Type B pancreatic cell (in vitro differentiated cells): ENCODE measurements at regions not wholly inside any gene's neighbourhood (a gene's known extent, or its start where the extent isn't known, plus 50 kb on each side); places are given as distances from the start of the nearest gene placed in this dataset.
"Not testable (repeated sequence)": the region's sequence is repeated elsewhere in the genome, so short reads cannot be mapped to it uniquely, and the experiment has no call there.

Experiments used
- DNase-seq: peaks from one replicate; pipeline ENCODE4 v3.0.0; 2021; ENCODE audit warnings: mixed read lengths; ENCODE audit not compliant: unreplicated experiment; ENCODE audit errors: extremely low spot score
- H3K27ac Mint-ChIP-seq: 2 replicates; pipeline ENCODE4 v1.8.0; 2021; ENCODE audit warnings: mild to moderate bottlenecking, mixed read lengths
- H3K27me3 Mint-ChIP-seq: 2 replicates; pipeline ENCODE4 v1.8.0; 2021; ENCODE audit warnings: mixed read lengths
- H3K36me3 Mint-ChIP-seq: 2 replicates; pipeline ENCODE4 v1.8.0; 2021; ENCODE audit warnings: mixed read lengths
- H3K4me1 Mint-ChIP-seq: one replicate; pipeline ENCODE4 v1.8.0; 2021; ENCODE audit warnings: mixed read lengths; ENCODE audit not compliant: unreplicated experiment
- H3K4me3 Mint-ChIP-seq: 2 replicates; pipeline ENCODE4 v1.8.0; 2021; ENCODE audit warnings: mild to moderate bottlenecking, mixed read lengths
- H3K9me3 Mint-ChIP-seq: 2 replicates; pipeline ENCODE4 v1.8.0; 2021; ENCODE audit warnings: mixed read lengths
- CTCF ChIP-seq: fragments of 200-600 bp; sonication (generic); conservative IDR thresholded peaks from 2 replicates; pipeline ENCODE4 v1.5.0; 2021; ENCODE audit warnings: antibody characterized with exemption, mild to moderate bottlenecking

GRCh38 chrX:6961286-6962005, 186.1 kb upstream of the STS start:
- peaks cover 4% of the 10 kb centered on the region for H3K36me3 Mint-ChIP-seq
- no peak overlapping the region for H3K4me3 Mint-ChIP-seq
- TF ChIP-seq CTCF = no peak
- no peak for DNase-seq
- H3K4me1 Mint-ChIP-seq = no peaks in the 10 kb centered on the region
- H3K27me3 Mint-ChIP-seq = no peaks in the 10 kb centered on the region
- H3K27ac Mint-ChIP-seq = no peak overlapping the region
- H3K9me3 Mint-ChIP-seq = peaks cover 13% of the 10 kb centered on the region

GRCh38 chrX:6959006-6959405, 188.5 kb upstream of the STS start:
- DNase-seq = no peak
- Mint-ChIP-seq H3K4me3 (no peak overlapping the region), H3K36me3 (peaks cover 4% of the 10 kb centered on the region), H3K9me3 (peaks cover 13% of the 10 kb centered on the region), H3K27ac (no peak overlapping the region), H3K4me1 (no peaks in the 10 kb centered on the region), H3K27me3 (no peaks in the 10 kb centered on the region)
- TF ChIP-seq CTCF = no peak

GRCh38 chrX:6954836-6955235, 192.7 kb upstream of the STS start:
- Mint-ChIP-seq H3K4me3 (no peak overlapping the region), H3K9me3 (peaks cover 13% of the 10 kb centered on the region), H3K36me3 (peaks cover 4% of the 10 kb centered on the region), H3K4me1 (no peaks in the 10 kb centered on the region), H3K27me3 (no peaks in the 10 kb centered on the region), H3K27ac (no peak overlapping the region)
- TF ChIP-seq CTCF = no peak
- no peak for DNase-seq

- H3K27me3 Mint-ChIP-seq = no peaks in the 10 kb centered on the region
- no peak for DNase-seq
- no peak overlapping the region for H3K27ac Mint-ChIP-seq
- H3K4me3 Mint-ChIP-seq = no peak overlapping the region
- H3K4me1 Mint-ChIP-seq = no peaks in the 10 kb centered on the region
- no peaks in the 10 kb centered on the region for H3K36me3 Mint-ChIP-seq
- TF ChIP-seq CTCF = no peak
- H3K9me3 Mint-ChIP-seq = peaks cover 5% of the 10 kb centered on the region
These were observed 201.3 kb upstream of the STS start for GRCh38 chrX:6946168-6946567.

- no peak overlapping the region for H3K4me3 Mint-ChIP-seq
- no peaks in the 10 kb centered on the region for H3K27me3 Mint-ChIP-seq
- no peak overlapping the region for H3K27ac Mint-ChIP-seq
- no peaks in the 10 kb centered on the region for H3K36me3 Mint-ChIP-seq
- no peak for DNase-seq
- no peak for TF ChIP-seq CTCF
- peaks cover 5% of the 10 kb centered on the region for H3K9me3 Mint-ChIP-seq
- no peaks in the 10 kb centered on the region for H3K4me1 Mint-ChIP-seq
These were observed 206.5 kb upstream of the STS start for GRCh38 chrX:6941041-6941440.

GRCh38 chrX:6932942-6933341, 214.6 kb upstream of the STS start:
- H3K27ac Mint-ChIP-seq, DNase-seq, H3K4me1 Mint-ChIP-seq, H3K36me3 Mint-ChIP-seq, H3K27me3 Mint-ChIP-seq, H3K9me3 Mint-ChIP-seq, H3K4me3 Mint-ChIP-seq: not testable (repeated sequence)
